H9 (cell line): ENCODE measurements at regions not wholly inside any gene's neighbourhood (a gene's known extent, or its start where the extent isn't known, plus 50 kb on each side); places are given as distances from the start of the nearest gene placed in this dataset.

Experiments
- DNase-seq: peaks from one replicate; pipeline ENCODE4 v3.0.0-alpha.2; 2017
- H2AFZ ChIP-seq: one replicate; pipeline ENCODE4 v1.6.1; 2013; ENCODE audit warnings: mild to moderate bottlenecking, low read length, control low read depth, moderate library complexity
- H2AK5ac ChIP-seq: 2 replicates; pipeline ENCODE4 v1.6.1; 2013; ENCODE audit warnings: low read length, control low read depth, mixed read lengths; ENCODE audit not compliant: insufficient read length
- H2BK120ac ChIP-seq: one replicate; pipeline ENCODE4 v1.6.1; 2013; ENCODE audit warnings: low read depth, mild to moderate bottlenecking, low read length, control low read depth, inconsistent platforms; ENCODE audit not compliant: poor library complexity, severe bottlenecking
- H2BK12ac ChIP-seq: 2 replicates; pipeline ENCODE4 v1.6.1; 2013; ENCODE audit warnings: low read length, control low read depth, mixed read lengths, low read depth; ENCODE audit not compliant: insufficient read length
- H2BK15ac ChIP-seq: 2 replicates; pipeline ENCODE4 v1.6.1; 2013; ENCODE audit warnings: low read depth, low read length, control low read depth
- H2BK20ac ChIP-seq: one replicate; pipeline ENCODE4 v1.6.1; 2013; ENCODE audit warnings: low read depth, mild to moderate bottlenecking, low read length, control low read depth, inconsistent platforms; ENCODE audit not compliant: poor library complexity, severe bottlenecking
- H2BK5ac ChIP-seq: 2 replicates; pipeline ENCODE4 v1.6.1; 2013; ENCODE audit warnings: low read length, control low read depth, mixed read lengths; ENCODE audit not compliant: insufficient read length
- H3K14ac ChIP-seq: 2 replicates; pipeline ENCODE4 v1.6.1; 2013; ENCODE audit warnings: low read length, control low read depth; ENCODE audit not compliant: insufficient read depth
- H3K18ac ChIP-seq: 2 replicates; pipeline ENCODE4 v1.6.1; 2013; ENCODE audit warnings: low read depth, mild to moderate bottlenecking, mixed read lengths, low read length, control low read depth; ENCODE audit not compliant: insufficient read length
- H3K23ac ChIP-seq: 2 replicates; pipeline ENCODE4 v1.6.1; 2013; ENCODE audit warnings: low read length, control low read depth, mixed read lengths, low read depth; ENCODE audit not compliant: insufficient read length
- H3K23me2 ChIP-seq: 2 replicates; pipeline ENCODE4 v1.6.1; 2013; ENCODE audit warnings: low read depth, mild to moderate bottlenecking, mixed read lengths, low read length, control low read depth; ENCODE audit not compliant: insufficient read length, poor library complexity, severe bottlenecking
- H3K27ac ChIP-seq: 2 replicates; pipeline ENCODE4 v1.5.1; 2013; ENCODE audit warnings: low read length, control low read depth, mixed read lengths, low read depth; ENCODE audit not compliant: insufficient read length
- H3K27me3 ChIP-seq: 2 replicates; pipeline ENCODE4 v1.6.1; 2013; ENCODE audit warnings: low read length, control low read depth, inconsistent platforms; ENCODE audit not compliant: insufficient read depth
- H3K4ac ChIP-seq: 2 replicates; pipeline ENCODE4 v1.6.1; 2013; ENCODE audit warnings: low read depth, mild to moderate bottlenecking, control low read depth, inconsistent platforms, low read length, moderate library complexity
- H3K4me1 ChIP-seq: 2 replicates; pipeline ENCODE4 v1.6.1; 2013; ENCODE audit warnings: low read length, control low read depth, inconsistent platforms; ENCODE audit not compliant: insufficient read depth
- H3K4me2 ChIP-seq: 2 replicates; pipeline ENCODE4 v1.6.1; 2013; ENCODE audit warnings: low read length, control low read depth, mixed read lengths; ENCODE audit not compliant: insufficient read length, insufficient read depth
- H3K56ac ChIP-seq: 2 replicates; pipeline ENCODE4 v1.6.1; 2013; ENCODE audit warnings: low read depth, mild to moderate bottlenecking, mixed read lengths, low read length, control low read depth; ENCODE audit not compliant: insufficient read length
- H3K79me1 ChIP-seq: 2 replicates; pipeline ENCODE4 v1.6.1; 2013; ENCODE audit warnings: low read depth, mild to moderate bottlenecking, moderate library complexity, low read length, control low read depth, inconsistent platforms; ENCODE audit not compliant: insufficient read depth, poor library complexity, severe bottlenecking
- H3K79me2 ChIP-seq: 2 replicates; pipeline ENCODE4 v1.6.1; 2013; ENCODE audit warnings: low read length, control low read depth, inconsistent platforms; ENCODE audit not compliant: insufficient read depth
- H3K9ac ChIP-seq: 2 replicates; pipeline ENCODE4 v1.6.1; 2013; ENCODE audit warnings: low read length, control low read depth, mixed read lengths; ENCODE audit not compliant: insufficient read length; ENCODE audit errors: extremely low read depth
- H3K9me3 ChIP-seq: one replicate; pipeline ENCODE4 v1.6.1; 2013; ENCODE audit warnings: low read depth, low read length, inconsistent platforms; ENCODE audit not compliant: control insufficient read depth
- H3T11ph ChIP-seq: one replicate; pipeline ENCODE4 v1.6.1; 2013; ENCODE audit warnings: mild to moderate bottlenecking, low read length, control low read depth, inconsistent platforms
- H4K20me1 ChIP-seq: one replicate; pipeline ENCODE4 v1.6.1; 2013; ENCODE audit not compliant: control insufficient read depth, insufficient read length, insufficient read depth
- H4K5ac ChIP-seq: 2 replicates; pipeline ENCODE4 v1.6.1; 2013; ENCODE audit warnings: low read depth, mild to moderate bottlenecking, mixed read lengths, low read length, control low read depth; ENCODE audit not compliant: insufficient read length
- H4K8ac ChIP-seq: replicated peaks from 2 replicates; pipeline ENCODE4 v1.6.1; 2013; ENCODE audit warnings: low read length, control low read depth, mixed read lengths, low read depth; ENCODE audit not compliant: insufficient read length
- H4K91ac ChIP-seq: 2 replicates; pipeline ENCODE4 v1.6.1; 2013; ENCODE audit warnings: low read depth, mild to moderate bottlenecking, moderate library complexity, mixed read lengths, low read length, control low read depth; ENCODE audit not compliant: insufficient read length
- H3K27ac Mint-ChIP-seq, 3 experiments: 2 replicates in 2 of 3; 3 replicates in 1 of 3; pipeline ENCODE4 v1.8.0; 2020 to 2021; ENCODE audit warnings: mixed read lengths in 3 of 3, mild to moderate bottlenecking in 1 of 3, moderate library complexity in 1 of 3
- H3K27me3 Mint-ChIP-seq: 2 replicates; pipeline ENCODE4 v1.8.0; 2021; ENCODE audit warnings: low read depth, mild to moderate bottlenecking, moderate library complexity, mixed read lengths
- H3K36me3 Mint-ChIP-seq, 3 experiments: 2 replicates in 2 of 3; 3 replicates in 1 of 3; pipeline ENCODE4 v1.8.0; 2020 to 2021; ENCODE audit warnings: low read depth in 3 of 3, mixed read lengths in 3 of 3; ENCODE audit not compliant: insufficient read depth in 1 of 3
- H3K4me1 Mint-ChIP-seq, 2 experiments: 2 replicates each; pipeline ENCODE4 v1.8.0; 2020; ENCODE audit warnings: mixed read lengths in 2 of 2
- H3K4me3 Mint-ChIP-seq, 2 experiments: 2 replicates in 1 of 2; 3 replicates in 1 of 2; pipeline ENCODE4 v1.8.0; 2020 to 2021; ENCODE audit warnings: mild to moderate bottlenecking in 2 of 2, mixed read lengths in 2 of 2, moderate library complexity in 1 of 2
- H3K9me3 Mint-ChIP-seq, 2 experiments: 2 replicates in 1 of 2; 3 replicates in 1 of 2; pipeline ENCODE4 v1.8.0; 2020; ENCODE audit warnings: mild to moderate bottlenecking in 2 of 2, mixed read lengths in 2 of 2, moderate library complexity in 1 of 2
- CTCF ChIP-seq: fragments of 200-600 bp; sonication (generic); conservative IDR thresholded peaks from 3 replicates; pipeline ENCODE4 v1.8.0; 2021; ENCODE audit warnings: antibody characterized with exemption, mild to moderate bottlenecking
- WGBS: extraction: QIAGEN DNeasy Blood & Tissue Kit; methylation state at CpG from one replicate; pipeline ENCODE4 v1.1.7; 2013; ENCODE audit warnings: missing lambda C conversion rate, low lambda C conversion rate, mixed read lengths; ENCODE audit not compliant: insufficient read length; ENCODE audit errors: extremely low coverage; 5-methylcytosine and 5-hydroxymethylcytosine counted together

DNA sequence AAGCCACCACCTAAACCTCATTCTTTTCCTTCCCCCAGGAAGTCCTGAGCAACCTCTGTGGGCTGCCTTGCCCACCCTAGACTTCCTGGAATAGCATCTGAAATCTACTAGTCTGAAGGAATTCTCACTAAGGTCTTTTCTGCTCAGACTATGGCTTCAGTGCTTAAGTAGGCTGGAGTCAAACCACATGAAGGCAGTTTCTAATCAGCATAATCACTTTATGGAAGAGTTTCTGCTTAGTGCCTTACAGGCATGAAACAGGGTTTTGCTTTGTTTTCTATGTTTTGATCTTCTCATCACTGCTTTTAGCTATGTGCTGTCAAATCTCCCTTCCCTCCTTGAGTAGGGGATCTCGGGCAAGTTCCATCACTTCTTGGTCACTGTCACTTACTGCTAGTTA is 117.7 kb downstream of the WT1 start:
- Histone ChIP-seq H2AFZ (no peak overlapping the region), H4K5ac (no peak overlapping the region), H2BK15ac (no peak overlapping the region), H3T11ph (no peak overlapping the region), H2BK20ac (no peak overlapping the region), H3K23ac (no peak overlapping the region), H3K9me3 (no peaks in the 10 kb centered on the region), H2BK120ac (no peak overlapping the region), H3K9ac (no peak overlapping the region), H3K18ac (no peak overlapping the region), H3K4me2 (no peak overlapping the region), H4K8ac (no peak overlapping the region), H3K14ac (no peak overlapping the region), H3K56ac (no peak overlapping the region), H3K27ac (no peak overlapping the region), H3K27me3 (no peaks in the 10 kb centered on the region), H4K91ac (no peak overlapping the region), H3K4me1 (0 out of 2 replicates have a peak, but pooled peaks cover 2% of the 10 kb centered on the region), H3K79me1 (no peaks in the 10 kb centered on the region), H4K20me1 (no peaks in the 10 kb centered on the region), H2AK5ac (no peak overlapping the region), H3K4ac (no peak overlapping the region), H3K79me2 (no peaks in the 10 kb centered on the region), H2BK12ac (no peak overlapping the region), H2BK5ac (no peak overlapping the region), H3K23me2 (no peaks in the 10 kb centered on the region)
- H3K36me3 Mint-ChIP-seq: no peaks in the 10 kb centered on the region
- H3K4me1 Mint-ChIP-seq: peaks cover 15 to 18% of the 10 kb centered on the region in 2 experiments
- no peak overlapping the region for H3K27ac Mint-ChIP-seq
- no peaks in the 10 kb centered on the region for H3K9me3 Mint-ChIP-seq
- WGBS: no CpG with 5 or more reads among the region's 1 CpG
- DNase-seq: no peak
- H3K27me3 Mint-ChIP-seq: peaks cover 10% of the 10 kb centered on the region
- no peak for TF ChIP-seq CTCF
- H3K4me3 Mint-ChIP-seq: no peak overlapping the region
